ENCODE measurements at regions not wholly inside any gene's neighbourhood (a gene's known extent, or its start where the extent isn't known, plus 50 kb on each side); places are given as distances from the start of the nearest gene placed in this dataset.

DNA sequence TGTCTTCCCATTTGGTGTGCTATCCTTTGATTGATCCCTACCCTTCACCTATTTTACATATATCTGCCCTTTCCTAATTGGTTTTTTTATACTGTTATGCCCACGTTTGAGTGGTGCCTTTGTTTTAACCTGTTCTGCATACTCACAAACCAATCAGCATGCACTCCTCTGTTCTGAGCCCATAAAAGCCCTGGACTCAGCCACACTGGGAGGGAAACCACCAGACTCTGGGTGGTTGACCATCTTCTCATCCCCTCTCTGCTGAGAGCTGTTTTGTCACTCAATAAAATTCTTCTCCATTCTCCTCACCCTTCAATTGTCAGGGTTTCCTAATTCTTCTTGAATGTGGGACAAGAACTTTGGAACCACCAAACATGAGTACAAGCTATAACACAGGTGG, 989.8 kb downstream of the ADGRL2 start:
- no peak for DNase-seq (ENCODE audit: low read depth)
- H3K4me3 ChIP-seq (ENCODE audit: control insufficient read depth, low read depth, low read length): no peak overlapping the region
- TF ChIP-seq, protein P1, sequence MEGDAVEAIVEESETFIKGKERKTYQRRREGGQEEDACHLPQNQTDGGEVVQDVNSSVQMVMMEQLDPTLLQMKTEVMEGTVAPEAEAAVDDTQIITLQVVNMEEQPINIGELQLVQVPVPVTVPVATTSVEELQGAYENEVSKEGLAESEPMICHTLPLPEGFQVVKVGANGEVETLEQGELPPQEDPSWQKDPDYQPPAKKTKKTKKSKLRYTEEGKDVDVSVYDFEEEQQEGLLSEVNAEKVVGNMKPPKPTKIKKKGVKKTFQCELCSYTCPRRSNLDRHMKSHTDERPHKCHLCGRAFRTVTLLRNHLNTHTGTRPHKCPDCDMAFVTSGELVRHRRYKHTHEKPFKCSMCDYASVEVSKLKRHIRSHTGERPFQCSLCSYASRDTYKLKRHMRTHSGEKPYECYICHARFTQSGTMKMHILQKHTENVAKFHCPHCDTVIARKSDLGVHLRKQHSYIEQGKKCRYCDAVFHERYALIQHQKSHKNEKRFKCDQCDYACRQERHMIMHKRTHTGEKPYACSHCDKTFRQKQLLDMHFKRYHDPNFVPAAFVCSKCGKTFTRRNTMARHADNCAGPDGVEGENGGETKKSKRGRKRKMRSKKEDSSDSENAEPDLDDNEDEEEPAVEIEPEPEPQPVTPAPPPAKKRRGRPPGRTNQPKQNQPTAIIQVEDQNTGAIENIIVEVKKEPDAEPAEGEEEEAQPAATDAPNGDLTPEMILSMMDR (conservative IDR thresholded peaks at IDR 0.05; ENCODE audit: control insufficient read depth, insufficient read depth, low read depth, low read length): no peak

DNA sequence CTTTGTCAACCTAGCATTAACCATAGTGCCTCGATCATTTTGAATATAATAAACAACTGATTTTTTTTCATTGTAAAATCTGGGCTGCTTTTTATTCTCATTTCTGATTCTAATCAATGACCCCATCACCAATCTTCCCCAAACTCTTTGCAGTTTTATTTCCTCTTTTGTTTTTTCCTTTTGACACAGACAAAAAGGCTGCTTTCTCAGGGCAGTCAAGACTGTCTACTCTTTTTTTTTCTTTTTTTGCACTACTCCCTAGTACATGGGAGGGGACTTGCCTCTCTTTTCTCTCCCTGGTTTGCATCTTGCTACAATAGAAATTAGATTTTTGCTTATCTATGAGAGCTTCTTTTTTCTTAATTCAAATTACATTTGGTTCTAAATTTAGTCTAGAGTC, 987.9 kb downstream of the ADGRL2 start:
- no peak overlapping the region for H3K4me3 ChIP-seq (ENCODE audit: control insufficient read depth, low read depth, low read length)
- no peak for DNase-seq (ENCODE audit: low read depth)
- TF ChIP-seq, protein P1 (conservative IDR thresholded peaks at IDR 0.05; ENCODE audit: control insufficient read depth, insufficient read depth, low read depth, low read length): no peak

DNA sequence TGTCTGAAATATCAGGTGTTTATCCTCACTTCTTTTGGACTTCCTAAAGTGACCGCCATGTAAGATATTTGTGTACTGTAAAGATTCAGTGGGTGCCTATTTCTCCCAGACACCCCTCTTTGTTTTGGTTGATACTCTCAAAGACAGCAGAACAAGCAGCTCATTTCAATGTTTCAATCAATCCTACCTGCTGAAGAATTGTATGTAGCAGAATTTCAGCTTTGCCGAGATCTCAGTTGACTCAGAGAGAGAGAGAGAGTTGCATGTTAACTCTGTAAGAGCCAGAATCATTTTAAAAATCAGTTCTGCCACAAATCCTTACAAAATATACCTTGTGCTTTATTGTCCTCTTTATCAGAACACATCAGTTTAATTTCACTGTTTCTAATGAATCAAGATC, 987.3 kb downstream of the ADGRL2 start:
- H3K4me3 ChIP-seq (ENCODE audit: control insufficient read depth, low read depth, low read length): no peak overlapping the region
- TF ChIP-seq, protein P1 (conservative IDR thresholded peaks at IDR 0.05; ENCODE audit: control insufficient read depth, insufficient read depth, low read depth, low read length): no peak
- no peak for DNase-seq (ENCODE audit: low read depth)

DNA sequence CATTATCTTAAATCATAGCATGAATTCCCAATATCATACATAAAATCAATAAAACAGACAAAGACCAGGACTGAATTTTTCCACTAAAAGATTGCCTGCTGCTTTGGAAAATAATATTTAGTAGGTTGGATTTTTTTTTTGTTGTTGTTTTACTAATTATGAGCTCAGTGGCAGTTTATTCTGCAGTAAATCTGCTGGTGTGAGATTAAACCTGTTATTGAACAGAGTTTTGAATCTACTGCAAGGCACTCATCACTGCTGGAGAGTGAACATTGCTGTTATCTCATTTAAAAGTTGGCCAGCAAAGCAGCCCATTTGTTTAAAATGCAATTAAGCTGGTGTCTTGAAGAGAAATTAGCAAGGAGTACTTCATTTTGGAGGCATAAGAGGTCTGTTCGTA, 986.1 kb downstream of the ADGRL2 start:
- no peak overlapping the region for H3K4me3 ChIP-seq (ENCODE audit: control insufficient read depth, low read depth, low read length)
- DNase-seq (ENCODE audit: low read depth): no peak
- TF ChIP-seq, protein P1 (conservative IDR thresholded peaks at IDR 0.05; ENCODE audit: control insufficient read depth, insufficient read depth, low read depth, low read length): no peak

DNA sequence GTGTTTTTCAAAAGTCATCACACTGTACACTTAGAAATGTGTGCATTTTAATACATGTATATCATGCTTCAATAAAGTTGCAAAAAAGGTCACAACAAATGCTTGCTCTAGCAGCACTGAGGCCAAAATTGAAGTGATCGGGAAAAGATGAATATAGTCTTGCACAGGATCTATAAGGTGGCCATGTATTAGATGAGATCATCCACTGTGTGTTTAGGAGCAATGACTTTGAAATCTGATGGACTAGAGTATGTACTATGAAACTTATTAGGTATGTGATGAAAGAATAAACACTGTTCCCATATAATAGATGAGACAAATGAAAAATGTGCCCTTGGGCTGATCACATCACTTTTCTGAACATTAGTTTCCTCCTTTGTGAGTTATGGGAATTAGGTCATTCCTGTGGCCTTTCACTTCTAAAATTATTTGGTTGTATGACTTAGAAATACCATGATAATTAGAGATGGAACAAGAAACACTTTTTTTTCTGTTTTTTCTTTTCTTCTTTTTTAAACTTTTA, 984.6 kb downstream of the ADGRL2 start:
- TF ChIP-seq, protein P1 (conservative IDR thresholded peaks at IDR 0.05; ENCODE audit: control insufficient read depth, insufficient read depth, low read depth, low read length): no peak
- H3K4me3 ChIP-seq (ENCODE audit: control insufficient read depth, low read depth, low read length): no peak overlapping the region
- DNase-seq (ENCODE audit: low read depth): no peak

DNA sequence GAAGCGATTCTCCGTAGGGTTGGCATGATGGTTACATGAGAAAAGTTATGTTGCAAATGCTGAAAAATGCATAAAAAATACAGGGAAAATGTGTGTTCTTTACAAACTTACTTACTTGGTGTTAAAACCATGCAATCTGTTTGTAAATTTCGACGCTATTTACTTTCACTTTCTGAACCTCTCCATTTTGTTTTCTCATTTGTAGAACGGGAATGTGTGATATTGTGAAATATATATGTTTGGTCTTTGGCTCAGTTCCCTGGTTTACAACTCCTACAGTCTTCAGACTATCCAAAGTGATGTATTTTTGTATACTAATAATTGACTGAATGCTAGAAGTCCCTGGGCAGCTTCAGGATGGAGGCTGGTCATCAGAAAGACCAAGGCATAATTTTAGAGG, 982.3 kb downstream of the ADGRL2 start:
- TF ChIP-seq, protein P1 (conservative IDR thresholded peaks at IDR 0.05; ENCODE audit: control insufficient read depth, insufficient read depth, low read depth, low read length): no peak
- no peak for DNase-seq (ENCODE audit: low read depth)
- H3K4me3 ChIP-seq (ENCODE audit: control insufficient read depth, low read depth, low read length): no peak overlapping the region

DNA sequence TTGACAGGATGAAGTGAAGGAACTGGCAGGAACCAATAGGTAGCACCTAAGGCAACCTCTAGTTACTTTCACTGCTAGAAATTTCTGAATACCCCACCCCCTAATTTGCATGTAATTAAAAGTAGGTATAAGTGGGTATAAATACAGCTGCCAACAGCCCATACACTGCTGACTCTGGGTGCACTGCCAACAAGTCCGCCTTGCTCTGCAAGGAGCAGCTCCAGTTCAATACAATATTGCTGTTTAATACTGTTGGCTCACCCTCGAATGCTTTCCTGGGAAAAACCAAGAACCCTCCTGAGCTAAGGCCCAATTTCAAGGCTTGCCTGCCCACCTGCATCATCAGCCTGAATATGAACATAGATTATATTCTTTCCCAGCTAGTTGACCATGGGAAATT, 981.9 kb downstream of the ADGRL2 start:
- no peak overlapping the region for H3K4me3 ChIP-seq (ENCODE audit: control insufficient read depth, low read depth, low read length)
- TF ChIP-seq, protein P1 (conservative IDR thresholded peaks at IDR 0.05; ENCODE audit: control insufficient read depth, insufficient read depth, low read depth, low read length): no peak
- DNase-seq (ENCODE audit: low read depth): no peak
